ENCODE measurements at regions not wholly inside any gene's neighbourhood (a gene's known extent, or its start where the extent isn't known, plus 50 kb on each side); places are given as distances from the start of the nearest gene placed in this dataset.

- no peaks in the 10 kb centered on the region for H3K9me3 ChIP-seq (replicated peaks; ENCODE audit: control insufficient read depth, insufficient read depth, low read depth, low read length)
- intact Hi-C loops (cut with micrococcal nuclease) (no loop called here), in situ Hi-C loops (cut with MboI) (no loop called here)
- H3K79me2 ChIP-seq (ENCODE audit: control insufficient read depth, insufficient read depth, low read length), result no peaks in the 10 kb centered on the region
- no peak for TF ChIP-seq BDP1 (IDR thresholded peaks at IDR 0.05; ENCODE audit: insufficient read depth, insufficient read length)
- TF ChIP-seq, protein P1, sequence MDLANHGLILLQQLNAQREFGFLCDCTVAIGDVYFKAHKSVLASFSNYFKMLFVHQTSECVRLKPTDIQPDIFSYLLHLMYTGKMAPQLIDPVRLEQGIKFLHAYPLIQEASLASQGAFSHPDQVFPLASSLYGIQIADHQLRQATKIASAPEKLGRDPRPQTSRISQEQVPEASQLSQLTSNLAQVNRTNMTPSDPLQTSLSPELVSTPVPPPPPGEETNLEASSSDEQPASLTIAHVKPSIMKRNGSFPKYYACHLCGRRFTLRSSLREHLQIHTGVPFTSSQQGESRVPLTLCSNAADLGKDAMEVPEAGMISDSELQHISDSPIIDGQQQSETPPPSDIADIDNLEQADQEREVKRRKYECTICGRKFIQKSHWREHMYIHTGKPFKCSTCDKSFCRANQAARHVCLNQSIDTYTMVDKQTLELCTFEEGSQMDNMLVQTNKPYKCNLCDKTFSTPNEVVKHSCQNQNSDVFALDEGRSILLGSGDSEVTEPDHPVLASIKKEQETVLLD (IDR thresholded peaks at IDR 0.05), result no peak
- no peak for TF ChIP-seq GTF2A2 (tag; IDR thresholded peaks at IDR 0.05)
- no peak for TF ChIP-seq BACH1 (tag; IDR thresholded peaks at IDR 0.05)
- TF ChIP-seq, protein P2, sequence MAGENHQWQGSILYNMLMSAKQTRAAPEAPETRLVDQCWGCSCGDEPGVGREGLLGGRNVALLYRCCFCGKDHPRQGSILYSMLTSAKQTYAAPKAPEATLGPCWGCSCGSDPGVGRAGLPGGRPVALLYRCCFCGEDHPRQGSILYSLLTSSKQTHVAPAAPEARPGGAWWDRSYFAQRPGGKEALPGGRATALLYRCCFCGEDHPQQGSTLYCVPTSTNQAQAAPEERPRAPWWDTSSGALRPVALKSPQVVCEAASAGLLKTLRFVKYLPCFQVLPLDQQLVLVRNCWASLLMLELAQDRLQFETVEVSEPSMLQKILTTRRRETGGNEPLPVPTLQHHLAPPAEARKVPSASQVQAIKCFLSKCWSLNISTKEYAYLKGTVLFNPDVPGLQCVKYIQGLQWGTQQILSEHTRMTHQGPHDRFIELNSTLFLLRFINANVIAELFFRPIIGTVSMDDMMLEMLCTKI (IDR thresholded peaks at IDR 0.05; ENCODE audit: partially characterized antibody), result no peak
- no peak for TF ChIP-seq PCBP2 (IDR thresholded peaks at IDR 0.05; ENCODE audit: low read depth, low read length, poor library complexity, severe bottlenecking)
- no peak for TF ChIP-seq POLR3G (IDR thresholded peaks at IDR 0.05; ENCODE audit: extremely low read depth, insufficient read length, insufficient replicate concordance)
- no peak for TF ChIP-seq CCNT2 (IDR thresholded peaks at IDR 0.05; ENCODE audit: borderline replicate concordance, extremely low read depth, insufficient read length, low read depth, low read length)
- TF ChIP-seq USF1 (CRISPR knock-in tag; IDR thresholded peaks at IDR 0.05), result no peak
- TF ChIP-seq PTRF (tag; IDR thresholded peaks at IDR 0.05), result no peak
- TF ChIP-seq FOXJ3 (CRISPR knock-in tag; IDR thresholded peaks at IDR 0.05), result no peak
- TF ChIP-seq TFAM (CRISPR knock-in tag; conservative IDR thresholded peaks at IDR 0.05), result no peak
- TF ChIP-seq ZNF717 (CRISPR knock-in tag; IDR thresholded peaks at IDR 0.05), result no peak
- TF ChIP-seq FOXA1 (IDR thresholded peaks at IDR 0.05; ENCODE audit: borderline replicate concordance), result no peak
- no peak for TF ChIP-seq ZNF707 (CRISPR knock-in tag; conservative IDR thresholded peaks at IDR 0.05)
- H2AFZ ChIP-seq (ENCODE audit: low read depth, low read length), result no peak overlapping the region
- 0% methylated on average over 2 of the region's 2 CpGs for WGBS (ENCODE audit: insufficient coverage, low coverage, missing lambda C conversion rate)
- H3K4me1 ChIP-seq (replicated peaks in 1 of 2; ENCODE audit: control insufficient read depth in 2 of 2, insufficient read depth in 2 of 2, low read length in 2 of 2), result no peaks in the 10 kb centered on the region
- ChIA-PET POLR2A (interaction anchor here (1.3 kb wide), 1 partner anchor 394 kb away, joined by 4 read pairs; the partner anchor contains the start of gene ID2), CTCF (ENCODE audit: low intra/inter-chr PET ratio) (no interaction called here)
- H3K4me2 ChIP-seq (ENCODE audit: insufficient read depth, low read length), result no peak overlapping the region
- no peaks in the 10 kb centered on the region; the same call in none of the 2 replicates for H4K20me1 ChIP-seq (replicated peaks; ENCODE audit: control insufficient read depth, insufficient read depth, low read length)
- no peaks in the 10 kb centered on the region for H3K9me1 ChIP-seq (ENCODE audit: control insufficient read depth, insufficient read depth, low read length)
- ATAC-seq (no peak), FAIRE-seq (no peak), DNase-seq (ENCODE audit: extremely low read depth in 1 of 4, low spot score in 3 of 4) (no peak)
- no peak overlapping the region for H3K4me3 ChIP-seq
- H3K36me3 ChIP-seq (ENCODE audit: control insufficient read depth, insufficient read depth, low read length), result no peaks in the 10 kb centered on the region
- H3K27ac ChIP-seq (ENCODE audit: extremely low read depth, low read depth, low read length), result no peak overlapping the region
- no peak overlapping the region for H3K9ac ChIP-seq (ENCODE audit: insufficient read depth in 1 of 2, low read depth in 2 of 2, low read length in 2 of 2)
- H3K27me3 ChIP-seq (ENCODE audit: control insufficient read depth in 2 of 2, insufficient read depth in 2 of 2, low read length in 2 of 2), result peaks cover 0 to 19% of the 10 kb centered on the region in 2 experiments; a peak in 3 of 5 replicates
- no TSS peak for BruUV-seq (replicated peaks)
Observed at GRCh38 chr2:8288206-8288605, 393.6 kb upstream of the ID2 start.

Measured in K562 (cell line).